Stimulated activated naive CD4-positive, alpha-beta T cell (primary cell): ENCODE measurements at regions not wholly inside any gene's neighbourhood (a gene's known extent, or its start where the extent isn't known, plus 50 kb on each side); places are given as distances from the start of the nearest gene placed in this dataset.

ENCODE experiments used
- DNase-seq, 6 experiments: peaks; one replicate each; lab custom pipeline; 2025; lab: John Stamatoyannopoulos, UW

GRCh38 chr4:180150818-180151217 lies 2092.4 kb upstream of the TENM3 start:
- no peak for DNase-seq

DNA sequence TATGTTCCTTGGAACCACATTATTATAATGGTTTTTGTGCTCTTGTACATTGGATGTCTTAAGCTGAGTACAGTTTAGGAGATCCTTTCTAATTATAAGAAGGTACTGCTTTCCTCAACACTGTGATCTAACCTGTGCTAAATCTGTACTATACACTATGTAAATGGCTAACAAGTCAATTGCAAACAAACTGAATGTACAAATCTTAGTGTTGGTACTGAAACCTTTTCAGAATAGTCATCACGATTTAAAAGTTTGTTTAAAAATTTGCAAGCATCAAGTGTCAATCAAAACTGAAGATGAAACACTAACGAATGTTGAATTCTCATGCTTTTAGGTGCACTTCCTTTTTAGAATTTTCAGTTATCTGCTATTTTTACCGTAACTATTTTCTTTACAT lies 2090.4 kb upstream of the TENM3 start:
- no peak for DNase-seq

DNA sequence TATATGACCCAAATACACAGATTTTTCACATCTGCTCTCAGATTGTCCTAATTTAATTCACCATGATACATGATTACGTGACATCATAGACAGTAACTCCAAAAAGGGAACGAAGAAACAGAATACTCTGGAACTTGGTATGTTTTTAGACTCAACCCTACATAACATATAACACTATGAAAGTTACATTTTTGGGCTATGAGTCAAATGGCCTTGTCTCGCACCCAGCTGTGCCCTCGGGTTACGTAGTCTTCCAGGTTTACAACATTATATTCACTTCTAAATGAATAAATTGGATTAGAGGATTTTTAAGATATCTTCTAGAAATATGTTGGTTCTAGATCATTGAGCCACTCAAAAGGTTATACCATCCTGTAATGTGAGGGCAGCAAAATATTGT lies 2089.6 kb upstream of the TENM3 start:
- no peak for DNase-seq

DNA sequence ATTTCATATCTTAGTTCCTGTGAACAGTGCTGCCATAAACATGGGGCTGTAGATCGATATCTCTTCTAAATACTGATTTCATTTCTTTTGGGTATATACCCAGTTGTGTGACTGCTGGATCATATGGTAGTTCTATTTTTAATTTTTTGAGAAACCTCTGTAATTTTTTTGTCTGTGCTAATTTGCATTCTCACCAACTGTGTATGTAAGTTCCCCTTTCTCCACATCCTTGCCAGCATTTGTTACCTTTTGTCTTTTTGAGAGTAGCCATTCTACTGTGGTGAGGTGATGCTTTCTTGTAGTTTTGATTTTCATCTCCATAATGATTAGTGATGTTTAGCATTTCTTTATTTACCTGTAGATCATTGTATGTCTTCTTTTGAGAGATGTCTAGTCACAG lies 2086.5 kb upstream of the TENM3 start:
- DNase-seq: no peak

DNA sequence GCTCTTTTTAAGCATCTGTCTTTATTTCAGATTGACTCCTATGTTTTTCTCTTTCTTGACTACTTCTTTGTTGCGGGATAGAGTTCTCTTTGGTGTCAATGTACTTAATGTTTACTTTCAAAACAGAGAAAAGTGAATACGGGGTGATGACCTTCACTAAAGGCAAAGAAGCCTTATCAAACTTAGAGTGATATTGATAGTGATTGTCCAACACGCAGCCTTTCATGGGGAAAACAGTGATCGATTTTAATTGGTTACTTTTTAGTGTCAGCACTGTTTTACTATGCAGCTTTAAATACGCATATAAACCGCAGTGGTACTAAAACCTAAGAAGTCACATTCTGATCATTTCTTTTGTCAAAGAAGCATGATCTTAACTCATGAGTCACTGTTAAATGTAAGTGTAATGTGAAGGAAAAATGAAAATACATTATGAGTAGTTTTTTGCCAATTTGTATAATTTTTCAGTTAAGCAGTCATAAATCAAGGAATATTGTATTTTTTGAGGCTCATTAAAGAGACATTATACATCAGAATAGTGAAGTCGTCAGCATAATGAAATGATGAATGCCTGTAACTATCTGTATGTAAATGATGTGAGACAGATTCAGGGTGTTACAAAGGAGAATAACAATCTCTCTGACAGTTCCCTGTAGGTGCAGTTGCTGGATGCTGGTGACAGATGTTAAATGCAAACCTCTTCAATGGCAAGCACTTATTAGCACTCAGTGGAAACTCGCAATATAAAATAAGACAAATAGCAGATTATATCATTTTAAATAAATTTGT lies 2082.8 kb upstream of the TENM3 start:
- no peak for DNase-seq

DNA sequence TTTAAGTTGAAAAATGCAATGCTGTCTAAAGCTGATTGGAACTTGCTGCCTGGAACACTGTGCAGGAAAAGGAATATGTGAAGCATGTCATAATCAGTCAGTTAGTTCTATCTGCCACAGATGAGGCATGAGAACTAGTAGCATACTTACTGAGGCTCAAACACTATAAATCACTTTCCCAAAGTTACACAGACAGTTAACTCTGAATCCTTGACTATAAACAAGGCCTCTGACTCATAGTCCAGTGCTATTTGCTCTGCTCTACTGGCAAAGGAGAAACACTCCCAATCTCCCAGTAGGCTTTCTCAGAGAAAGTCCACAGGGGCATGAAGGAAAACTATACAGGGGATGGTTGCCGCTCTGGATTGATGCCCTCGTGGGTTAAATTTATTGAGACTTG lies 2078.4 kb upstream of the TENM3 start:
- DNase-seq: no peak

- no peak for DNase-seq
Measured at GRCh38 chr4:180169394-180169793, 2073.8 kb upstream of the TENM3 start.

DNA sequence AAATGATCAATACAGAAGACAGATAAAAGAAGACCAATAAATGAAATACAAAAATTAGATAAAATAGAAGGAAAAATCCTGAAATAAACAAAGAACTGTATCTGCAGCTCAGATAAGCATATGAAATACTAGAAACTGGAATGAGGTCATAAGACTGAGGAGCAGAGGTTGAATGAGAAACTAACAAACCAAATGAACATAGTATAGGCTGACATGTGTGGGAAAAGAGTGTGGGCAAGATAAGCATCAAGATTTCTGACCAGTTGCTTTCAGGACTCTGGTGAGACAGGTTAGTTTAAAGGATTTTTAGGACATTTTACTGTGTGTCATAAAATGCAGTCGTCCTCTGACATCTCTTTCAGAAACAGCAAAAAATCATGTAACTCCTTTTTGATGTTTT lies 2073.2 kb upstream of the TENM3 start:
- no peak for DNase-seq

- no peak for DNase-seq
Measured at GRCh38 chr4:180179146-180179545, 2064.1 kb upstream of the TENM3 start.

DNA sequence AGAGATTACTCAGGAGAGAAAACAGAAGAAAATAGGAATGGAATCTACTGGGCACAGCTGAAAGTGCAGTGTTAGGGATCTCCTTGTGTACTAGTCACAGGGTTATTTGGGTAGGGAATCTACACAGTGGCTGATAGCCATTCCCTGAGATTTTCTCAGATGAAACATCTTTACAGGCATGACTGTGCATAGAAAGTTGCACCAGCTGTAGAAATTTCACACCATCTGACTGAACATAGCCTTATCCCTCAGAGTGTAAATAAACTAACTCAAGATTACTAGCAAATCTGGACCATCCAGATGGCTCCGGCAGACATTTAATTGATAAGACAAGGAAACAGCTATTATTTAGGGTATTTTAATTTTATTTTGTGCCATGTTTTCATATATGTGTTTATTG lies 2053.5 kb upstream of the TENM3 start:
- no peak for DNase-seq

DNA sequence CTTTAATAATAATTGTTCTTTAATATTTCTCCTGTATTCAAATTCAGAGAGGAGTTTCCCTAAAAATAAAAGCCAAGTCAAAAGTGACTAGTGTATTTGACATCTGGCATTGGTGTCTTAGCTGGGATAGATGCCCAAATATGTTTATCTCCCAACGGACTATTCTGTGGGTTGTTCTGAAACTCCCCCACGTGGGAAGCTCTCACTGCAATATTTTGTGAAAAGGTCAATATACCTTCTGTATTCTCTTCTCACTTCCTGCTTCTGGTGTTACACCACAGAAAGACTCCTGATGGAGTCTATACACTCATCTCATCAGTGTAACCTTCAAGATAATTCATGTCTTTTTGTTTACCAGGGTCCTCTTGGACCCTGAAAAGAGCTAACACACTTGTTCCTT lies 2052.8 kb upstream of the TENM3 start:
- no peak for DNase-seq

- DNase-seq: no peak
Measured at GRCh38 chr4:180197471-180197870, 2045.7 kb upstream of the TENM3 start.

- no peak for DNase-seq
Measured at GRCh38 chr4:180203349-180203748, 2039.9 kb upstream of the TENM3 start.

DNA sequence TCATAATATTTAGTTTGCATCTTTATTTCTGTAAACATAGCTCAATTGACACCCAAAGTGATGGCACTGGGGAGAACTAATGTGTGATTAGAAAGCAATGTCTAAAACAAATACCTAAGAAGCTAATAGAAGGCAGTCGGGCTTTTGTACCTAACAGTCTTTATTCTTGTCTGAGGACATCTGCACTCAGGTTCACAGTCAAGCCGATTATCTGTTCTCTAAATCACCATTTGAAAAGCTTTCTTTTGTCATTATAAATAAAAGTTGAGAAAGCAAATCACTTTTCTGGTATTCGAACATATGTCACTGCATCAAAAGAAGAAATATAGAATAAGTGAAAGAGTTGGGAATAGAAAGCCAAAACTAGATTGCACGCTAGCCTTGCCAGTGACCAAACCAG lies 2037.9 kb upstream of the TENM3 start:
- DNase-seq: no peak

GRCh38 chr4:180207921-180208320 lies 2035.3 kb upstream of the TENM3 start:
- DNase-seq: no peak

DNA sequence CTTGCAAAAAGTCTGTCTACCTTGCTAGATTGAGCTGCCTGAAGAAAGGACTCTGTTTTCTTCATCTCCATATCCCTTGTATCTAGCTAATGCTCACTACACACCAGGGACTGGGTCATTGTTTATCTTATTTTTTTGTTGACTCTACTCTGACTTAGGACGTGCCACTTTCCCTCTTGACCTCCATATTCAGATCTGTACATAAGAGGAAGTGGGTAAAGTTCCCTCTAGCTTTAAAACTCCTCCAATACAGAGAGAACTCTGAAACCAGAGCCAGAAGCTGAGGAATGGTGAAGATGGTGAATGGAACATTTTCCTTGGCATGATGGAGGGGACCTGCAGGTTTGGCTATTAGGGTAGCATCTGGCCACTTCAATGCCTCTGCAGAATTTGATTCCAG lies 2026.1 kb upstream of the TENM3 start:
- DNase-seq: no peak

DNA sequence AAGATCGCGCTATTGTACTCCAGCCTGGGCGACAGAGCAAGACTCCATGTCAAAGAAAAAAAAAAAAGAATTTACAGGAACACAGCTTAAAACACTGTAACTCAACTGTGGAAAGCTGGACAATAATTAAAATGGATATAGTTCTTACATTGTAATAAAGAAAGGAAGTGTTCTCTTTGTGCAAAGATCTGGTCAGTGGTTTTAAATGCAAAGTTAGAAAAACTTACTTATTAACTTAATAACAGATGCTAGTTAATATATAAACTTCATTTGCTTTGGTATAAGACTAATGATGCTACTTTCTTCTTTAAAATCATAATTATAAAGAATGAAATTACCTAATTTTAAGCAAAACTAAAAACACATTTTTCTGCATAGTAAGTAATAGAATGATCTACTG lies 2024.1 kb upstream of the TENM3 start:
- DNase-seq: no peak

GRCh38 chr4:180225977-180226376 lies 2017.2 kb upstream of the TENM3 start:
- no peak for DNase-seq

GRCh38 chr4:180234730-180235129 lies 2008.5 kb upstream of the TENM3 start:
- no peak for DNase-seq

DNA sequence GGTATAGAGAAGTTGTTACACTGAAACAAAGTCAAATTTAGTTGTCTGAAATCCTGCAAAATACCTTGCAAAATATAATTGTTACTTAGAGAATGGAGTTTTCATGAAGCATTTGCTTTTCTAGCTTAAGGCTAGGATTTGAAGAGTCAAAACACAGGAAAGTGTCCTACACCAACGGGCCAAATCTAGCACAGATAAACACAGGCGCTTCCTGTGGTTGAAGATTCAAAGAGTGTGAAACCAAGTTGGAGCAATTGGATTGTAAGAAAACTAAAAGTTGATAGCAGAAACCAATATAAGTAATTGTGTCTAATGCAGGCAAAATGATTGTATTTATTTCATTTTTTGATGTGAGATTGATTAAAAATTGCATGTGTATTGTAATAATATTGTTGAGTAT lies 2002.5 kb upstream of the TENM3 start:
- no peak for DNase-seq

DNA sequence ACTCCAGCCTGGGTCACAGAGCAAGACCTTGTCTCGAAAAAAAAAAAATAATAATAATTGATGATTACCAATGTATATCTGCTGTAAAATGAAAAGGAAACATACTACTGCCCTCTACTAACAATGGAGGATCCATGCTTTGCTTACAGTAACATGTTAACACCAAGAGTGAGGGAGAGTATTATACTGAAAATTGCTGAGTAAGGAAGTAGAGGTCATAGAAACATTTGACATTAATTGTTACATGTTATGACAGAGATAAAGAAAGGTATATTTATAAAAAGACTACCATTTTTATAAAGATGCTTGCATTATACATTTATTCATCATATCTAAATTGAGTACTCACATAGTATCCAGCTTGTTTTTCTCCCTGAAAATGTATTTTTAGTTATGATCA lies 1989.8 kb upstream of the TENM3 start:
- no peak for DNase-seq

DNA sequence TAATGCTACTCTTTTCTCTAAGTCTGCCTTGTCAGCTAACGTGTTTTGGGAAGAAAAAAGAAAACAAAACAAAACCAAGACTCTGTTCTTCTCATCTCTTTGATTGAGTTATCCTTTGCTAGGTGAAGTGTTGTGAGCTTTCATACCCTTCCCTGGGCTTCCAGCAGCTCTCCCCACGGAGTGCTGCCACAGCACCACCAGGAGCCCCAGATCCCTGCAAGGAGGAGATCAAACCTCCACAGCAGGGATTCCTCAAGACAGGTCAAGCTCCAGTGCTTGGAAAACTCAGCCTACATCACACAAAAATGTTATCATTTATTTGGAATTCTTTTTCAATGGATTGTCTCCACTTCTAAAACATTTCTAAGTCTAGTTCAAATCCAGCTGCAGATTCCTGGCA lies 1981.9 kb upstream of the TENM3 start:
- no peak for DNase-seq

- DNase-seq: no peak
Measured at GRCh38 chr4:180280076-180280475, 1963.1 kb upstream of the TENM3 start.

DNA sequence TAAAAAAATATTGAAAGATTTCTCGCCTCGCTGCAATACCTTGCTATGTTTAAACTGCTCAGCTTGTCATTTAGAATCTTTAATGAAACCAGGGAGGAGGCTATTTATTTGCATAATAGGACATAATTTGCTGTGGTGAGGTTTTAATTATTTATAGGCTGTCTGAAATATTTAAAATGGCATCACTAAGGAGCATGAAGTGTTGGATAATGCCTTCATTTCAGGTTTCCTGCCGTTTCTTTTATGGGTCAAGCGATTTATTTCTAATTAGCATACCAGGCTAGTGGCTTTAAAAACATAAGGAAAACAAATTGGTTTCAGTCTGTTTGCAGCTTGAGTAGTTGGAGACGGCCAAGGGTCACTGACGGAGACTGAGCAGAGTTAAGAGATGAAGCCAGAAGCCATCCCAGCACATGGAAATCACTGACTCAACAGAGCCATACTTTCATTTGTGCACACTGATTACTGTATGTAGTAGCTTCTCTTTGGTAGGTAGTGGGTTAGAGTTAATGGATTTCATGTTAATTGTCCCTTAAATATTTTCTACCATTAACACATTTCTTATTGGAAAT lies 1962.4 kb upstream of the TENM3 start:
- DNase-seq: no peak
